ENCODE measurements at regions not wholly inside any gene's neighbourhood (a gene's known extent, or its start where the extent isn't known, plus 50 kb on each side); places are given as distances from the start of the nearest gene placed in this dataset.

DNA sequence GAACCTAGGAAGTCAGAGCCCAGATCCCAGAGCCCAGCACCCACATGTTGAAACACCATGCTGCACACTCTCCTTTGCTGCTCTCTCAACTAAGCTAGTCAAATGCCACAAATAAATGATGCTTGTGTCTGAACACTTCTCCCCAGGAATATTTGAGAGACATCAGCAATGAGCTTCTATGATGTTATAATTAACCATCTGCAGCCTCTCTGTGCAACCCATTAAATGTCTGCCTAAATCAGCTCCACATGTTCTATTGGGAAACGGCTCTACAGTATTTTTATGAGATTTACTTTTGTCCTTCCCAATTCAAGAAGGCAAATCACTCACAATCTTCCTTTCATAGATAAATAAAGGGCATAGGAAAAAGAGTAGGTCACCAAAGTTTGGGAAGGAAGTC lies 266.8 kb upstream of the PARD3B start:
- Histone ChIP-seq H3K9ac (ENCODE audit: extremely low read depth, insufficient read length, low read length) (no peak overlapping the region), H3K56ac (ENCODE audit: insufficient read length, low read depth, low read length) (no peak overlapping the region), H3K14ac (ENCODE audit: insufficient read depth, low read length) (no peak overlapping the region), H3K4me1 (ENCODE audit: insufficient read depth, low read length) (peaks cover 10% of the 10 kb centered on the region), H4K5ac (ENCODE audit: insufficient read length, low read depth, low read length) (no peak overlapping the region), H4K8ac (replicated peaks; ENCODE audit: insufficient read length, low read depth, low read length) (no peak overlapping the region), H3K4ac (ENCODE audit: low read depth, low read length) (no peak overlapping the region), H3K9me3 (ENCODE audit: control insufficient read depth, low read depth, low read length) (no peaks in the 10 kb centered on the region), H3K4me2 (ENCODE audit: insufficient read depth, insufficient read length, low read length) (no peak overlapping the region), H2AFZ (ENCODE audit: low read length) (no peak overlapping the region), H3T11ph (ENCODE audit: low read length) (no peak overlapping the region), H3K27me3 (ENCODE audit: insufficient read depth, low read length) (no peaks in the 10 kb centered on the region), H2BK15ac (ENCODE audit: low read depth, low read length) (no peak overlapping the region), H3K79me2 (ENCODE audit: insufficient read depth, low read length) (no peaks in the 10 kb centered on the region), H2BK12ac (ENCODE audit: insufficient read length, low read depth, low read length) (no peak overlapping the region), H3K27ac (ENCODE audit: insufficient read length, low read depth, low read length) (no peak overlapping the region), H3K23ac (ENCODE audit: insufficient read length, low read depth, low read length) (no peak overlapping the region), H3K23me2 (ENCODE audit: insufficient read length, low read depth, low read length, poor library complexity, severe bottlenecking) (no peaks in the 10 kb centered on the region), H3K79me1 (ENCODE audit: insufficient read depth, low read depth, low read length, poor library complexity, severe bottlenecking) (no peaks in the 10 kb centered on the region), H3K18ac (ENCODE audit: insufficient read length, low read depth, low read length) (no peak overlapping the region), H2BK120ac (ENCODE audit: low read depth, low read length, poor library complexity, severe bottlenecking) (no peak overlapping the region), H2AK5ac (ENCODE audit: insufficient read length, low read length) (no peak overlapping the region), H4K91ac (ENCODE audit: insufficient read length, low read depth, low read length) (no peak overlapping the region), H2BK5ac (ENCODE audit: insufficient read length, low read length) (no peak overlapping the region), H4K20me1 (ENCODE audit: control insufficient read depth, insufficient read depth, insufficient read length) (no peaks in the 10 kb centered on the region), H2BK20ac (ENCODE audit: low read depth, low read length, poor library complexity, severe bottlenecking) (no peak overlapping the region)
- TF ChIP-seq CTCF (conservative IDR thresholded peaks at IDR 0.05): no peak
- no CpG with 5 or more reads among the region's 1 CpG for WGBS (ENCODE audit: extremely low coverage, insufficient read length, low lambda C conversion rate)
- no peaks in the 10 kb centered on the region; a peak in 2 of 7 replicates for H3K36me3 Mint-ChIP-seq (ENCODE audit: insufficient read depth in 1 of 3, low read depth in 3 of 3)
- H3K27ac Mint-ChIP-seq: no peak overlapping the region
- peaks cover 0 to 2% of the 10 kb centered on the region in 2 experiments; a peak in 1 of 5 replicates for H3K9me3 Mint-ChIP-seq
- DNase-seq: no peak
- peaks cover 52 to 57% of the 10 kb centered on the region in 2 experiments for H3K4me1 Mint-ChIP-seq
- peaks cover 10% of the 10 kb centered on the region for H3K27me3 Mint-ChIP-seq (ENCODE audit: low read depth)
- H3K4me3 Mint-ChIP-seq: no peak overlapping the region

Data from H9 (cell line).